Adrenal gland (tissue), 5 donors: ENCODE measurements at regions not wholly inside any gene's neighbourhood (a gene's known extent, or its start where the extent isn't known, plus 50 kb on each side); places are given as distances from the start of the nearest gene placed in this dataset.

ENCODE experiments used
- CTCF ChIP-seq, 6 experiments: fragments of 450-650 bp in 4 of 6; fragments of 200-600 bp in 2 of 6; sonication (generic) in 1 of 6; IDR thresholded peaks; 1 replicate in 5 of 6; 2 replicates in 1 of 6; pipeline versions ENCODE4 v1.5.1 to v1.8.0; 2016 to 2021; ENCODE audit warnings: antibody characterized with exemption in 6 of 6, mild to moderate bottlenecking in 2 of 6, moderate library complexity in 1 of 6
- POLR2A ChIP-seq, 2 donors: fragments of 450-650 bp; IDR thresholded peaks; one replicate each; pipeline ENCODE4 v1.6.1; 2017; ENCODE audit warnings: antibody characterized with exemption in 2 of 2, mild to moderate bottlenecking in 2 of 2, moderate library complexity in 1 of 2
- donor health status: DM: no; HTN: no; CAD: no.

- TF ChIP-seq CTCF (IDR thresholded peaks at IDR 0.05) (no peak), POLR2A (IDR thresholded peaks at IDR 0.05) (no peak)
Measured at GRCh38 chr21:39034590-39035536, 148.4 kb downstream of the PSMG1 start.
